HG03378 (cell line): ENCODE measurements at regions not wholly inside any gene's neighbourhood (a gene's known extent, or its start where the extent isn't known, plus 50 kb on each side); places are given as distances from the start of the nearest gene placed in this dataset.

Experiments used
- ATAC-seq: cut with Tn5 transposase; IDR thresholded peaks from one replicate; pipeline ENCODE4 v1.9.1; 2021; ENCODE audit warnings: mild to moderate bottlenecking, moderate library complexity; ENCODE audit not compliant: unreplicated experiment

DNA sequence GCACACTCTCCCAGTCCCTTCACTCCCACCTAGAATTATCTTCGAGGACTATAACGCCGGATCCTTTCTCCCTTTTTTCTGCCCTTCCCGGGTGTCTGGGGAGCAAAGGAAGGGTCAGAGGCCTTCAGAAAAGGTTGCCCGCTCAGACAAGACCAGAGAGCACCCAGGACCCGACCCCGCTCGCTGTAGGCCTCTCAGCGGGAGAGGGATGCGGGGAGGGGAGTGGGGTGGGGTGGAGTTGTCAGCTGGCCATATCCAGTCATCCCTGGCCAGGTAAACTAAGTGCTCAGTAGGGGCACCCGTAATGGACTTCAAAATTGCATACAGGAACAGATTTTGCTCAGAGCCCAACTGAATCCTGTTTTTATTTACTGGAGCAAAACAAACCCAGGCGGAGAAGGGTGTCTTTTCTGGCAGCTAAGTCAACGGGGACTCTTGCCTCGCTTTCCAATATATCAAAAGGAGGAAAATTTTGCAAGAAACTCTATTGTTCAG, 65.0 kb downstream of the NOL4 start:
- ATAC-seq: no peak

DNA sequence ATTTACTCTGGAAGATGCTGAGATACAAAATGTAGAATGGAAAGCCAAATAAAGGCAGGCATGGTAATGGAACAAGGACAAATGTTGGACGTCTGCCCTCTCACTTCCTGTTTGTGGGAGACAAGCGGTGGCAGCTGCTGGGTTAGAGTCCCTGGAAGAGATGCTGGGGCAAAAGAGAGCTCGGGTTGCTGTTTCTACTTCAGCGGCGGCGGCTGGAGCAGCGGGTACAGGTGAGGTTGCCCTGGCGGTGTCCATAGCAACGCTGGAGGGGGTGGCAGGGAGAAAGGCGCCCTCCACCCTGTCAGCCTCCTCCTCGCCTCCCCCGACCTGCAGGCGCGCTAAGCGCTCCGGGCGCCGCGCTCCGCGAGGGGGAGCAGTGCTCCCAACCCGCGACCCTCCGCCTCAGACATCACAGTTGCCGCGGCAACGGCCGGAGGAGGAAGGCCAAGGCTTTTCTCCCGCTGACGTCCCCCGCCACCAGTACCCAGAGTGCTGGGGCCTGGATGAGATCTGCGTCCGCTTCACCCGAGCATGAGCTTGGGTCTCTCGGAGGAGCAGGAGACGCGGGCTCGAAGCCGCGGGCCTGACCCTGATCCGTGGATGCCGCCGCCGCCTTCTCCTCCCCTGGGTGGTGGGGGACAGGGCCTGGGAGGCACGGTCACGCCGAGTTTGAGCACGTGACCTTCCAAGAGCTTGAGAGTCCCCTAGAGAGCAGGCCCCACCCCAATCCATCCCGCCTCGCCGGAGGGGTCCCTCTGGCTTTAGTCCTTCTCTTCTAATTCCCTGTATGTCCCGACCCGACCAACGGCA, 65.6 kb downstream of the NOL4 start:
- ATAC-seq: no peak

DNA sequence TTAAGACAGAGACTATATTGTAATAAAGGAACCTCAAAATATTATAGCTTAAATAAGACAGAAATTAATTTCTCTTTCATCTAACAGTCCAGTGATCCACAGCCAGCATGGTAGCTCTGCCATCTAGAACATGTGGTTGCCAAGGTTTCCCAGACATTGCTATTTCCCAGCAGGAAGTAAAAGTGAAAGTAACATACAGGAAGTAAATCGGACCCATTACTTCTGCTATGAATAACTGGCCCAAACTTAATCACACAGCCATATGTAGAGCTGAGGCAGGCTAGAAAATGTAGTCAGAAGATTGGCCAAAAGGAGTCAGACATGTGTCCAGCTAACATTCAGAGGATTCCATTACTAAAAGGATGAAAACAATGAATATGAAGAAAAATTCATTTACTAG, 71.0 kb downstream of the NOL4 start:
- ATAC-seq: no peak

DNA sequence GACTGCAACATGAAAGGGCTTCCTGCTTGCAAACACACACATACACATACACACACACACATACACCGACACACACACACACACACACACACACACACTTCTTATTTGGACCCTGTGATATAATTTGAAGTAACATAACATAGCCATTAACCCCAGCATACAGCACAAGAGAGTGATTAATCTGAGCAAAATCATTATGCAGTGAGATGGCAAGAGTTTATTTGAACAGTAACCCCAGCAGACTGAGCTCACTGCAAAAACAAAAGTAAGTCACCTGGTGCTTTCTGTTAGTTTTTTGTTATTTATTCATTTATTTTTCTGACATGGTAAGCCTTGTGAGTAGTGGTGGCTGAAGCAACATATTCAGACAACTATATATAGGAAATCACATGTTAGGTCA, 93.7 kb downstream of the NOL4 start:
- ATAC-seq: no peak

DNA sequence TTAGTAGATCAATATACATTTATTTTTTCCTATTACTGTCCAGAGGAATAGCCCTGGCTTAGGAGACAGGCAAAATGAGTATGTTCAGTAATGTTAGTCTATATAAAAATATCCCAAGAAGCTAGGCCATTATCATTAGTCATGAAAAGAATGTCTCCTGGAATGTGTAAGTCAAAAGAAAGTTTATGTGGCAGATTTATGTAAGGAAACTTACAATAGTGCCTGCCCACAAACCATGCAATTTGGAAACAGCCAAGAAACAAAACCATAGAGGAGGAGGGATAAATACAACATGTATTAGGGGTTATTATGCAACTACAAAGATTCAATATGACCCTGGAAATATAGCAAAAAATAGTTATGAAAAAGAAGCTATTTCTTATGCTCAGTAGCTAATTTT, 96.3 kb downstream of the NOL4 start:
- no peak for ATAC-seq

DNA sequence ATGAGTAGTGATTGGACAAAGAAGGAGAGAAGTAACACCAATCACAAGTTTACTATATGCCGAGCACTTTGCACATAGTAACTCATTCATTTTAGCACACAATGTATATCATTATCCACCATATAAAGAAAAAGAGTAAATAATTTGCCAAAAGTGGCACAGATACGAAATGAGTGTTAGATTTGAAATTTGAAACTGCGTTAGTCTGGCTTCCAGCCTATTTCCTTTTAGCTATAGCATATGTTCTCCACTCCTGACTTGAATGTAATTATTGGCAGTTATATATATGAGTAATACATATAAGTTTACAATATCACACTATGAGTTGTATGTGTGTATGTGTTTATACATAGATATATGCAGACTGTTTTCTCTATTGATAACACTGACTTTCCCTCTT, 98.6 kb downstream of the NOL4 start:
- ATAC-seq: no peak

GRCh38 chr18:34122724-34123334, 101.9 kb downstream of the NOL4 start:
- peak; percentile 96 for ATAC-seq

DNA sequence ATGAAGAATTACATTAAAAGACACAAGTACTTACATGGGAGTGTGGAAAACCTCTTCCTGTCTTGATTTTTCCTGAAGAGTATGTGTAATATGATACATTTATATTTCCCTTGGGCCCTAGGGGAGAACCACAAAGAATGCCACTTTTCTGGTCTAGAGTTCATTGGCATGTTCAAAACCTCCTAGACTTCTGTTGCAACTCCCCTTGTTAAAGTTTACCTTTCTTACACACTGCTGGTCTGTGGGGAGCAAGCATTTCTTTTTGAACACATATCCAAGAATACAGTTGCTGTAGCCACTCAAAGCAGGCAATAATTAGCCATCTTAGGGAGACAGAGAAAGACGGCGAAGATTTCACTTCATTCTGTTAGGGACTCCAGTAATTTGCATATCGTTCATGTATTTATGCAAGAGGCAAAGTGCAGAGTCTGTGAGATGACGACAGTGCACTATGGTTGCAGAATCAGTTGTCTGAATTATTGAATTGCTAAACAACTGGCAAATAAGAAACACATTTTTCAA, 103.5 kb downstream of the NOL4 start:
- no peak for ATAC-seq

GRCh38 chr18:34120294-34120693, 104.4 kb downstream of the NOL4 start:
- no peak for ATAC-seq

GRCh38 chr18:34117319-34117718, 107.4 kb downstream of the NOL4 start:
- ATAC-seq: no peak

DNA sequence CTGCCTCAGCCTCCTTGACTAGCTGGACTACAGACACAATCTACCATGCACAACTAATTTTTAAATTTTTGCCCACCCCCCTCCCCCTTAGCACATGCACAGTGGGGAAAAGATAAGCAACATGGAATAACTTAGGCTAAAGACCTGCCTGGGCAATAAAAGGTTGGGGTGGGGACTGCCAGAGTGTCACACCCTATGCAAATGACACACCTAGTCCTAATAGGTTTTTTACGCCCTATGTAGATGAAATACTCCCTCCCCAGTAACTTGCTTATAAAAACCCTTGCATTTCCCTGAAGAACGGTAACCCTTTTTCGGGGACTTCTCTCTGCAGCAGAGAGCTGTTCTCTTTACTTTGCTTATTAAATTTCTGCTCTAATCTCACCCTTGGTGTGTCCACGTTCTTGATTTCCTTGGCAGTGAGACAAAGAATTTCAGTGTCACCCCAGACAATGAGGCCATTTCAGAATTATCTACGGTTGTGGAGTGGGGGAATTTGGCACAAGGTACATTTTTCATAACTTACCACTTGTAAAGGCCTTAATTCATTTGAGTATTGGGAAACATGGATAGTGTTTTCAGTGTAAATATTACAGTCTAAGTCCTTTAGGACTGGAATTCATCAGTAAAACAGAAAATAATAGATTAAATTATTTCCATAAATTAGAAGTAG, 109.2 kb downstream of the NOL4 start:
- ATAC-seq: no peak

GRCh38 chr18:34114996-34115395, 109.7 kb downstream of the NOL4 start:
- ATAC-seq: no peak

DNA sequence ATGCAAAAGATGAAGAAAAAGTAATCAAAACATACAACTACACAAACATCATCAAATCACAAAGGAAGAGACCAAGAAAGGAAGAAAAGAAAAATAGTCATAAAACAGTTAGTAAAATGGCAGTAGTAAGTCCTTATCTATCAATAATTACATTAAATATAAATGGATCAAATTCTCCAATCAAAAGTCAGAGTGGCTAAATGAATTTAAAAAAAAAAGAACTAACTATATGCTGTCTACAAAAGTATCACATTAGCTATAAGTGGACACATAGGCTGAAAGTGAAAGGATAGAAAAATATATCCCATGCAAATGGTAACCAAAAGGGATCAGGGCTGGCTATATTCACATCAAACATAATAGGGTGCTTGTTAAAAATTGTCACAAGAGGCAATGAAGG, 116.5 kb downstream of the NOL4 start:
- ATAC-seq: no peak

DNA sequence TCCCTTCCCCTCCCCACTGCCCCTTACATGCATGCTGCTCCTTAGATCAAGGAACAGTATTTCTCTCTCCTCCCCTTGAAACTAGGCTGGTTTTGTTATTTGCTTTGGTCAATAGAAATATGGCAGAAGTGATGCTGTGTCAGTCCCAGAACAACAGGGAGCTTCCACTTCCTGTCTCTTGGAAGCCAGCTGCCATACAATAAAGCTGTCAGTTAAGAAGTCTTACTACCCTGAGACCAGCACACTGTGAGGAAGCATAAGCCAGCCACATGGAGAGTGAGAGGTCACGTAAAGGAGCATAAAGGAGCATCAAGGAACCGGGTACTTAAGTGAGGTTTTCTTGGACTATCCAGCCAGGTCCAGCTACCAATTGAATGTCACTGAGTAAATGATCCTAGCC, 126.6 kb downstream of the NOL4 start:
- ATAC-seq: no peak

DNA sequence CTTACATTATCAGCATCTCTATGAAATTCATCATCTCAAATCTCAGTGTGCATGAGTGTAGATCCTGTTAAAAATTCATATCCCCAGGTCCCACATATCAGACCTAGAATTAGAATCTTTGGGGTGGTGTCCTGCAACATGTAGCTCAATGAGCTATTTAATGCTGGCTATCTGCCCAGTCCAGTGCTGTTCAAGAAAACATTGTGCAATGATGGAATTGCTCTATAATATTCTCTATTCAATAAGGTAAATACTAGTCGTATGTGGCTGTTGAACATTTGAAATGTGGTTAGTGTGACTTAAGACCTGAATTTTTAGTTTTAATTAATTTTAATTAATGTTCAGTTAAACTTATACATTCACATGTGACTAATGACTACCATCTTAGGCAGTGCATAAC, 127.4 kb downstream of the NOL4 start:
- ATAC-seq: no peak

DNA sequence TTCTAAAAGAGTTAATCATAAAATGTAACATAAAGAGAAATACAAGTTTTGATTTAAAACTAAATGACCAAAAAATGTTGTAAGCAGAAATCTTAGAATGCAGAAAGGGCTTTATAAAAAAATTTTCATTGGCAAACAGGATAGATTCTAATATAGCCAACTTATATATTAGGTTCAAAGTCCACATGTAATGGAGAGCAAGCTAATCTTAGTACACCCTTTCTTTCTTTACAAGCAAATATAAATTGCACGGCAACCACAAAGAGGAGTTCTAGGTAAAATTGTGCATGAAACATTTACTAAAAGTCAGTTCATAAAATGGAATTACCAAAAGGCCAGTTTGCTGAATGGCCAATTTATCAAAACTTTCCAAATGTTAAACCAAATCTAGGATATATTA, 130.6 kb downstream of the NOL4 start:
- no peak for ATAC-seq

DNA sequence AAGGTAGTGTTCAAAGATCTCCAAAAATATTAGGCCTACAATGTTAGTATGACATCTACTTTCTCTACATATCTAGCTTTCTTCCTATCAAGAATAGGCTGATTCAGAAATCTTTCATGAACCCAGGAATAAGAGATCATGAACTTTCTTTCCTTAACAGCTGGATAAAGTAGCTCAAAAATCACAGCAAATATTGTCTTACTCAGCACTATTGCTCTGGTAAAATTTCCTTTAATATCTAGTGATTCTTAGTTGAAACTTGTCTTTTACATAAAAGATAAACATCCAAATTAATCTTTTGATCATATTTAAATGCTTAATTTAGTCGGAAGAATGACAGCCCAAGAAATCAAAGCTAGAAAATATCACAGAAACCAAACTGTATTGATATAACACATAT, 131.9 kb downstream of the NOL4 start:
- ATAC-seq: no peak

DNA sequence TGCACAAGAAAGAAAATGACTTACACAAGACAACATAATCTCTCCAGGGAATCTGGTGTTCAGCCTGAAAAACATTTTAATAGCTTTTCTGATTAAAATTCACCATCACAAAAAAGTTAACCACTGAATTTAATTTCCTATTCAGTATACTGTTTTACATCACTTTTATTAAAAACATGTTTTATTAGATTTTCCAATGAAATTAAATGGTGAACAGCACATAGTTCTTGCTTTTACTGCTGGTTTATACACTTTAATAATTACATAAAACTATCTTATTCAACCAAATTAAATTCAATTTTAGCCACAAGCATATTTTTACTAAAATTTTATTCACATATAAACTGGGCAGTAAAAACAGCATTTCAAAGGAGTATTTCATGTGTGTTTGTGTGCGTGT, 138.3 kb downstream of the NOL4 start:
- no peak for ATAC-seq

DNA sequence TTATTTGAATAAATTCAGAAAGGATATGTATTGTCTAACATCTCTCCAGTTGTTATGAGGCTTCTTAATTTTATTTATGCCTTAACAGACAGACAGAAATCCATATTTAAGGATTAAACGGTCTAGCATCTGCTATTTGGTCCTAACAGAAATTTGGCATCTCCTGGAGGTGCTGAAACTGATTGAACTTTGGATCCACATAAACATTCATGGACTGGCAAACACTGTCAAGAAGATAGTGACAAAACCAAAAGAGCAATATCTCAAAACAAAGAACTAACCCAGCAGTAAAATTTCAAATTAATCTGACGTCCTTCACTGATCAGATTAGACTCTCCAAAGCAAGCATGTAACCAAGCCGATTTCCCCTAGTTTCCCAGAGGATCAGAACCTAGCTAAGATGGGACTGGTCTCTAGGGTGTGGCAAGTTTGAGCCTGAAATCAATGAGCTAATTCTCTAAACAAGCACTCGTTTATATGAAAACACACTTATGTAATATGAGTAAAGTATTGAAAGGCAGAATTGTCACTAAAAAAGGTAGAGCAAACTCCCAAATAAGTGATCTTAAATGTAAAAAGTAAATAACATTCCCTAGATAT, 139.5 kb downstream of the NOL4 start:
- ATAC-seq: no peak

DNA sequence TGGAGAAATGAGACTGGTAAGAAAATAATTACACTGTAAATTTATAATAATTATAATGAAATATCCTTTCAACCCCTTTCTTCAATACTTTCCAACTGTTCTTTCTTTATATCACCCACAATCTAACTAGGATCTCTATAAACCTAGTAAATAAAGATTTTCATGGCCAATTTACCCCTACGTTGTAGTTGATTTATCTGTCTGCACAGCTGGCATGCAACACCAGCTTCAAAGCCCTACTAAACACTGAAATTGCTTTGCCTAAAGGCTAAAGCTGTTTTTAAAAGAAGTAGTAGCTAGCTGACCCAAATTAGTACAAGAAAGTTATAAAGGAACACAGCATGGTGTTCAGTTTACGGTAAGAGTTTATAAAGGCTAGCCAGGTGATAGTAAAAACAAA, 140.1 kb downstream of the NOL4 start:
- ATAC-seq: no peak

DNA sequence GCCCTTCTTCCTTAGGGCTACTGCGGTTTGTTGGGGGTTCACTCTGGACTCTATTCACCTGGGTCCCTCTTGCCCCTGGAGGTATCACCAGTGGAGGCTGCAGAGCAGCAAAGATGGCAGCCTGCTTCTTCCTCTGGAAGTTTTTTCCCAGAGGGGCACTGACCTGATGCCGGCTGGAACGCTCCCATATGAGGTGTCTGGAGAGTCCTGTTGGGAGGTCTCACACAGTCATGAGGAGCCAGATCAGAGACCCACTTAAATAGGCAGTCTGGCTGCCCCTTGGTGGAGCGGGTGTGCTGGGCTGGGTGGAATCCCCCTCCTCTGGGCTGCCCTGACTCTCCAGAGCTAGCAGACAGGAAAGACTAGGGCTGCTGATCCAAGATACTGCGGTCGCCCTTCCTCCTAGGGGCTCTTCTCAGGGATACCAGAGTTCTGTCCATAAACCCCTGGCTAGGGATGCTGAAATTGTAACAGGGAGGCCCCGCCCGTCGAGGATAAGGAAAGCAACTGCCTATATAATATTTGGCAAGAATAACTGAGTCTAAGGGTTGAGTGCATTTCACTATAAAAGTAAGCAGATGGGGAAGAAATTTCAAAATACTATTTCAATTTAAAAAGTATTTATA, 140.7 kb downstream of the NOL4 start:
- no peak for ATAC-seq
